Activated CD8-positive, alpha-beta memory T cell treated with anti-CD3 and anti-CD28 coated beads, Interleukin-2, amount 50 U/mL, for 1 hour (primary cell): ENCODE measurements at regions not wholly inside any gene's neighbourhood (a gene's known extent, or its start where the extent isn't known, plus 50 kb on each side); places are given as distances from the start of the nearest gene placed in this dataset.
A peak's percentile ranks its signal among the peaks of the same experiment; 100 is the strongest.
"Not testable (repeated sequence)": the region's sequence is repeated elsewhere in the genome, so short reads cannot be mapped to it uniquely, and the experiment has no call there.

Experiments
- DNase-seq: peaks from one replicate; pipeline ENCODE4 v3.0.0-alpha.2; 2020; ENCODE audit errors: extremely low read depth

GRCh38 chr15:56568466-56569167 is 103.7 kb upstream of the MNS1 start:
- no peak for DNase-seq

GRCh38 chr15:56557415-56557814 is 92.5 kb upstream of the MNS1 start:
- DNase-seq: no peak

DNA sequence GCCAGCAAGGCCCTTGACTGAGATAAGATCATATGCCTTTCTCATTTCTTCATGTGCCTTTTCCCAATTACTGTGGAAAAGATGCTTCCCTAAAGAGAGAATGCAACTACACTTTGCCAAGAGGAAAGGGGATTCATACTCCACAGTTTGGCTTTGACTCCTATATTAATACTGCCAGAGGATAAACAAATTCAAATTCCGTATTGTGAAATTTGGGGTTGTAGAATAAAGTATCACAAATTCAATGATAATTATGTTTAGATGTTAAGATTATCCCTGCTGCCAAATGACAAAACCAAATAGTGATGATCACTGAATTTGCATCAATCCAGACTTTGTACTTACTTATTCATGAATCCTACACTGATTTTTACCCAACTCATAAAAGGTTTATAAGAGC is 88.5 kb upstream of the MNS1 start:
- no peak for DNase-seq

- DNase-seq: no peak
Measured at GRCh38 chr15:56552659-56553058, 87.7 kb upstream of the MNS1 start.

DNA sequence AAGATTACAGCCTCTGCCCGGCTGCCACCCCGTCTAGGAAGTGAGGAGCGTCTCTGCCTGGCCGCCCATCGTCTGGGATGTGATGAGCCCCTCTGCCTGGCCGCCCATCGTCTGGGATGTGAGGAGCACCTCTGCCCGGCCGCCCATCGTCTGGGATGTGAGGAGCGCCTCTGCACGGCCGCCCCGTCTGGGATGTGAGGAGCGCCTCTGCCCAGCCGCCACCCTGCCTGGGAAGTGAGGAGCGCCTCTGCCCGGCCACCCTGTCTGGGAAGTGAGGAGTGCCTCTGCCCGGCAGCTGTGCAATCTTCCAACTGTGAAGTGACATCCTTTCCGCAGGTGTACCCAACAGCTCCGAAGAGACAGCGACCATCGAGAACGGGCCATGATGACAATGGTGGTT is 75.6 kb upstream of the MNS1 start:
- DNase-seq: not testable (repeated sequence)

GRCh38 chr15:56540157-56540556 is 75.2 kb upstream of the MNS1 start:
- not testable (repeated sequence) for DNase-seq

DNA sequence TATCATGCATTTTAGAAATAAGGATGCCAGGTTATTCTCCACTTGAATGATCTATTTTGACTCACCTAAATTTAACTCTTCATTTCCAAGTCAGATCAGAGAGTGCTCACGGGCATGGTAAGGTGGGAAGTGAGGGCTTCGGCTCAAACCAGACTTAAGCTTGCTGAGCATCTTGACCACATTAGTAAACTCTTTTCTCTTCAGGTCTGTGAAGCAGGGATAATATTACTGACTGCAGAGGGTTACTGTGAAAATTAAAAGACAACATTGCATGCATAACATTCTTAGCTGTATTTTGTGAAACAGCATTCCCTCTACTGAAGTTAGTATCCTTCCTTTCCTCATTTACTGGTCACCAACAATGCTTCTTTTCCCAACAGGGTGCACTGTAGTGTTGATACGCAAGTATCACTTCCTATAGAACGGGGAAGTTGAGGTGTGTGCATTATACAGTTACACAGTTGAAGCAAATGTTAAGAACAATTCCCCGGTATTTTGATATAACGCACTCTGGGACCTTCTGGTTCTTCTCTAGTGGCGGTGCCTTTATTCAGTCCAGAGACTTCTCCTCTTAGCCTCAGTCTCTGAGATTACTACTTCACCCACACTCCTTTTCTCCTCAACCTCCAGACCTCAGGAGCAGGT is 74.1 kb upstream of the MNS1 start:
- DNase-seq: no peak

- DNase-seq: peak; percentile 8
Measured at GRCh38 chr15:56537881-56538280, 72.9 kb upstream of the MNS1 start.

- DNase-seq: no peak
Measured at GRCh38 chr15:56534728-56535127, 69.8 kb upstream of the MNS1 start.

DNA sequence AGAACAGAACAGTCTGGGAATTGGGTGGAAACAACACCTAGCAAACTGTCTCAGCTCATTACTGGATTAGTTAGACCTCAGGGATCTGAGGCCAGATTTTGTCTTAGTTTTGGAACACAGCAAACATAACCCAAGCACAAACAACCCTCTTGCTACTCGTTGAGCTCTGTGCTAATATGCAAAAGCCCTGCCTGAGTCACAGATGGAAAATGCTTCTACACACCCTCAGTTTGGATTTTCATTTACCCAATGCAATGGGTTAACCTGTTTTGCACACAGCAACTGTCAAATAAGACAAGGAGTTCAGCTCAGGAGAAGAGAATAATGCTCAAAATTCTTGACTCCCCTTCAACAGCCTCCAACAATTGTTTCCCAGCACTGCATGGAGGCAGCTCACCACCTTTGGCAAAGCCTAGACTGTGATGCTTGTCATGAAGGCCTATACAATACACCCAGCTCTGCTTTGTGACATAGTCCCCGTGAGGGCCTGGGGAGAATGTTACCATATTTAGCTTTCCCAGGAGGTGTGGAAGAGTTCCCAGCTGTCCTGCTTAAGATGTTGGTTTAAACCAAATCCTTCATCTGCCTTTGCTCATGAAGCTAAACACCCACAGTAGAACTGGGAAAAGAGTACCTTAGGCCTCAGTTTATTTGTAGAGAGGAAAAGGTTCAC is 68.9 kb upstream of the MNS1 start:
- DNase-seq: no peak

GRCh38 chr15:56532721-56533460 is 68.0 kb upstream of the MNS1 start:
- DNase-seq: no peak

GRCh38 chr15:56530157-56530556 is 65.2 kb upstream of the MNS1 start:
- DNase-seq: no peak

DNA sequence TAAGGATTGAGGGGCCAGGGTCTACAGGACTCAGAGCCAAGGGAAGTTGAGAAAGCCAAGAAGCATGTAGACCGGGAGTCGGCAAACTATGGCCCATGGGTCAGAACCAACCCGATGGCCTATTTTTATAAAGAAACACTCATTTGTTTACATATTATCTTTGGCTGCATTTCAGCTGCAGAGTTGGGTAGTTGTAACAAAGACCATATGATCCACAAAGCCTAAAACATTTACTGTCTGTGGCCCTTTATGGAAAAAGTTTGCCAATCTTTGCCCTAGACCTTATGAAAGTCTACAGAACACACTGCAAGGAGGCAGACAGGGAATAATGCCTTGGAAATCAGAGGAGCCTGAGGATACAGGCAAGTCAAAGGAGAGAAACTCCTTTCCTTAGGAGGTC is 63.2 kb upstream of the MNS1 start:
- DNase-seq: no peak

DNA sequence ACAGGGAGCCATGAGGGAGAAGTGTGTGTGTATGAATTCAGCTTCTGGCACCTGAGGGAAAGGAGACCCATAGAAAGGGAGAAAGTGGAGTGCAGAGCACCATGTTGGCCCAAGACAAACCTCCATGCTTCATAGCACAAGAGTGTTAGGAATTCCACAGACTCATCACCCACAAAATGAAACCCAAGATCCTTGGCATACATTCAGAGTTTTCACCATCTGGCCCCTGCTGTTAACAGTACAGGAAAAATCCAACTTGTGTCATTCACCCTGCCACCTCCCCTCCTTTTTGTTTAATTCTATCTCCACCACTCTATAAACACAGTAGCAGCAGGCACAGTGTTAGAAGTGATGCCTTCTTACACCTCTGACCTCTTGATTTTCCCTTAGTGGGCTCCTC is 60.0 kb upstream of the MNS1 start:
- DNase-seq: no peak

- DNase-seq: no peak
Measured at GRCh38 chr15:56523521-56523920, 58.6 kb upstream of the MNS1 start.

GRCh38 chr15:56519000-56519399 is 54.1 kb upstream of the MNS1 start:
- DNase-seq: no peak
